ENCODE measurements at regions not wholly inside any gene's neighbourhood (a gene's known extent, or its start where the extent isn't known, plus 50 kb on each side); places are given as distances from the start of the nearest gene placed in this dataset.

GRCh38 chr1:87744763-87745162 is 416.1 kb downstream of the LMO4 start:
- TF ChIP-seq CTCF (IDR thresholded peaks at IDR 0.05) (no peak), POLR2A (IDR thresholded peaks at IDR 0.05) (no peak)
